Astrocyte of the spinal cord (primary cell): ENCODE measurements at regions not wholly inside any gene's neighbourhood (a gene's known extent, or its start where the extent isn't known, plus 50 kb on each side); places are given as distances from the start of the nearest gene placed in this dataset.

Source experiments
- DNase-seq: peaks from one replicate; pipeline ENCODE4 v3.0.0; 2011; ENCODE audit warnings: low read depth, low spot score
- H3K4me3 ChIP-seq: 2 replicates; pipeline ENCODE4 v1.5.1; 2011; ENCODE audit warnings: low read depth, mild to moderate bottlenecking, low read length, moderate library complexity
- in situ Hi-C: cut with HindIII; loops from 2 replicates; pipeline ENCODE4 v1.10.0; 2017; ENCODE audit warnings: low sequenced_read_pairs
- TF ChIP-seq, protein P1 (sequence below): IDR thresholded peaks from 2 replicates; pipeline ENCODE4 v1.5.1; 2012; ENCODE audit warnings: low read depth, mild to moderate bottlenecking, low read length, inconsistent platforms

DNA sequence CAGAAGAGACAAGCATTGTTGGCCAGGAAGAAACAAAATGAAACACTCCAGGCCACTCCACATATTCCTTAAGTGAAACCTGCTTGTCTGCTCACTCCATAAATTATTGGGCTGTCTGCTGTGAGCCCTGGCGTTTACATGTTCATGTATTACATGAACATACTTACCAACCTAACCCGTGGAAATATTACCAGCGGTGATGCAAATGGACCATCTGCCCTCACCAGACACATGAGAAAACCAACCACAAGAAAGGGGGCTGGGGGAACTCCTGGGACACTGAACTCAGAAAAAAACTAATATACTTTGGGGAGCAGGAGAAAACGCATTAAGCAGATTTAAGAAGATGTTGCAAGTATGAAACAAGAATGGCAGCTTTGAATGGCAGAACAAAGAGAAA, 731.2 kb upstream of the IGFBP3 start:
- in situ Hi-C loops, result no loop called here
- DNase-seq, result no peak
- H3K4me3 ChIP-seq, result no peak overlapping the region
- TF ChIP-seq, protein P1, sequence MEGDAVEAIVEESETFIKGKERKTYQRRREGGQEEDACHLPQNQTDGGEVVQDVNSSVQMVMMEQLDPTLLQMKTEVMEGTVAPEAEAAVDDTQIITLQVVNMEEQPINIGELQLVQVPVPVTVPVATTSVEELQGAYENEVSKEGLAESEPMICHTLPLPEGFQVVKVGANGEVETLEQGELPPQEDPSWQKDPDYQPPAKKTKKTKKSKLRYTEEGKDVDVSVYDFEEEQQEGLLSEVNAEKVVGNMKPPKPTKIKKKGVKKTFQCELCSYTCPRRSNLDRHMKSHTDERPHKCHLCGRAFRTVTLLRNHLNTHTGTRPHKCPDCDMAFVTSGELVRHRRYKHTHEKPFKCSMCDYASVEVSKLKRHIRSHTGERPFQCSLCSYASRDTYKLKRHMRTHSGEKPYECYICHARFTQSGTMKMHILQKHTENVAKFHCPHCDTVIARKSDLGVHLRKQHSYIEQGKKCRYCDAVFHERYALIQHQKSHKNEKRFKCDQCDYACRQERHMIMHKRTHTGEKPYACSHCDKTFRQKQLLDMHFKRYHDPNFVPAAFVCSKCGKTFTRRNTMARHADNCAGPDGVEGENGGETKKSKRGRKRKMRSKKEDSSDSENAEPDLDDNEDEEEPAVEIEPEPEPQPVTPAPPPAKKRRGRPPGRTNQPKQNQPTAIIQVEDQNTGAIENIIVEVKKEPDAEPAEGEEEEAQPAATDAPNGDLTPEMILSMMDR, result no peak

DNA sequence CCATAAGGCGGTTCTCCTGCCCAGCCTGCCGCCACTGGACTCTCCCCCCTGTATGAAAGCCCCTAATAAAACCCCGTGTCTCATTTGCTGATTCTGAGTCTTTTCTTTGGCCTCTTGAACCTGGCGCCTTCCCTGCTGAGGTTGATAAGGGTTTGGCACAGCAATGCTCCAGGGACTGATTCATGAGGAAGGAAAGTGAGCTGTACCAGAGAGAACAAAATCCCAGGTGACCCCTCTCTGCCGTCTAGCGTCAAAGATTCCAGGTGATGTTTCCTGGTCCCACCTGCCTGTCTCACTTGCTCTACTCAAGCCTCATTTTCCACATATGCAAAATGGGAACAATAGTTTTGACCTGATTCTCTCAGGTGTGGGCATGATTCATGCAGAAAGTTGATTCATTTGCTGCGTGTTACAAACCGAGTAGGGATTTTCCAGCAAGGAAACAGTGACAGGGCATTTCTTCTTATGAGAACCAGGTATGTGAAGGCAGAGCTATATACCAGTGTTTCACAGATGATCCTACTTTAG, 730.6 kb upstream of the IGFBP3 start:
- H3K4me3 ChIP-seq, result no peak overlapping the region
- in situ Hi-C loops, result no loop called here
- no peak for DNase-seq
- TF ChIP-seq, protein P1, result no peak

GRCh38 chr7:46651070-46651469, 730.0 kb upstream of the IGFBP3 start:
- TF ChIP-seq, protein P1, result no peak
- no peak overlapping the region for H3K4me3 ChIP-seq
- in situ Hi-C loops, result no loop called here
- DNase-seq, result no peak

DNA sequence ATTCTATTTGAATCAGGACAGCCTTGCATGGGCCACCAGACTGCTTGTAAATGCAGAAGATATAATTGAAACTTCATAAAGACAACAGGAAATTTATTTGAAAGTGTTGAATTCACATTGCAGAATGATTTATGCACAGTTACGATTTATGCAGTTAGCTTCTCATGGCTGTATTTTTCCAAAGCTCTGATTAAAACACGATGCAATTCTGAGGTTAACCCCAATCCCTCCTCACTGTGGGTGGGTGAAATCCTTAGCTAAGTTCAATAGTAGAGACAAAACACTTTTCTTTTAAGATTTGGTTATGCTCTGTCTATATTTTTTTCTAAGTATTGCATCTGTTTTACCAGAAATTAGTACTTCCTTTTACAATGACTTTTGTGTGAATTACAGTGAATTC, 728.8 kb upstream of the IGFBP3 start:
- H3K4me3 ChIP-seq, result no peak overlapping the region
- no peak for DNase-seq
- in situ Hi-C loops, result no loop called here
- TF ChIP-seq, protein P1, result no peak

GRCh38 chr7:46637793-46638735, 717.0 kb upstream of the IGFBP3 start:
- no peak for DNase-seq
- in situ Hi-C loops, result no loop called here
- TF ChIP-seq, protein P1, result no peak
- no peak overlapping the region for H3K4me3 ChIP-seq

DNA sequence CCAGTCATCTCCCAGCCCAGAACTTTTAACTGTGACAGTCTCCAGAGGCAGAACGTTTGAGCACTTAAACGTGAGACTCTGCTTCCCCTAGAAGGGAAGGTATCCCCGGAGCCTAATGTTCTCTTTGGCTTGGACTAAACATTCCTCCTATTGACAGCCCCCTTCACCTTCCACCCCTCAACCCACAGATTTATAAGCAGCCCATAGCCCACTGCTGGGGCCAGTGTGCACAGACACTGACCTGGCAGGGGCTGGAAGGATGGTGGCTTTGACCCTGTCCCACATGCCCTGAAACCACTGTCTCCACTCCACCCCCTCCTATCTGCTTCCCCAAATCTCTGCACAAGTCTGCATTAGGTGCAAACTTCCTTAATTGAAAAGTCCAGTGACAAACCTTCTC, 715.0 kb upstream of the IGFBP3 start:
- no peak for DNase-seq
- H3K4me3 ChIP-seq, result no peak overlapping the region
- TF ChIP-seq, protein P1, result no peak
- in situ Hi-C loops, result no loop called here
